ENCODE measurements at regions not wholly inside any gene's neighbourhood (a gene's known extent, or its start where the extent isn't known, plus 50 kb on each side); places are given as distances from the start of the nearest gene placed in this dataset.
A peak's percentile ranks its signal among the peaks of the same experiment; 100 is the strongest.

- no peak for DNase-seq
Observed at GRCh38 chr2:147255812-147256211, 589.0 kb upstream of the ACVR2A start.

- DNase-seq: no peak
Observed at GRCh38 chr2:147250652-147251356, 594.0 kb upstream of the ACVR2A start.

- no peak for DNase-seq
Observed at GRCh38 chr2:147247749-147248148, 597.1 kb upstream of the ACVR2A start.

GRCh38 chr2:147242445-147242844, 602.4 kb upstream of the ACVR2A start:
- no peak for DNase-seq

GRCh38 chr2:147236601-147237000, 608.2 kb upstream of the ACVR2A start:
- no peak for DNase-seq

- DNase-seq: no peak
Observed at GRCh38 chr2:147232225-147232669, 612.6 kb upstream of the ACVR2A start.

DNA sequence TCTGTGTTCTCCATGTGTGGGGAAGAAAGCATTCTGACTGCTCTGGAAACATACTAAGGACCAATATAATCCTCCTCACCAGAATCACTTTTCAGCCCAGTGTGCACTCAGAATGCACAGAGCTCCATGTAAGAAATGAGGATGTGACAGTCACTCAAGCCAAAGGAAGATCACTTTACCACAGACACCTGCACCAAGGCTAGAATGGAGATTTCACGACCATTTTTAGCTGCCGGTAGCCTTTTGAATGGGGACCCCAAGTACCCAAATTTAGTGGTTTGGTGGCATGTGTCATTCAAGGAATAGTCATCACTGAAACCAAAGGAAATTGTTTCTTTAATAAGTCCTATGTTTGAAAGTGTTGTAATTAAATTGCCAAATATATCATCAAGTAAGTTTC, 613.2 kb upstream of the ACVR2A start:
- no peak for DNase-seq

- DNase-seq: no peak
Observed at GRCh38 chr2:147231081-147231480, 613.7 kb upstream of the ACVR2A start.

- no peak for DNase-seq
Observed at GRCh38 chr2:147227313-147227712, 617.5 kb upstream of the ACVR2A start.

GRCh38 chr2:147224070-147224469, 620.8 kb upstream of the ACVR2A start:
- DNase-seq: no peak

GRCh38 chr2:147223553-147224060, 621.2 kb upstream of the ACVR2A start:
- DNase-seq: no peak

- no peak for DNase-seq
Observed at GRCh38 chr2:147223119-147223518, 621.7 kb upstream of the ACVR2A start.

DNA sequence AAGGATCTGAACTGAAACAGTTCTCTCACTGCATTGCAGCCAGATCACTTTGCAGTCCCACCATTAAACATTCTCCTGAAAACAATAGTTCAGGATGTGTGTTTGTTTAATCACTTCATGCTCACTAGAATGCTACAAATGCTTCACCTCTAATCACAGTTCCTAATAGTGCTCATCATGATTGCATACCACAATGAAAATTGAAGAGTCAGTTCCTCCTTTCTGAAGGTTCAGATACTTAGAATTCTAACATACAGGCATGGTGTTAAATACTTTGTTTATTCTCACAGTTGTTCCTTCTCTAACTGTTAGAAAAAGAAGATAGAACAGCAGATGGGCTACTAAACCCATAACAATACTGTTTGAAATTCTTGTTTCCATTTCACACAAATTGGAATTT, 622.3 kb upstream of the ACVR2A start:
- no peak for DNase-seq

GRCh38 chr2:147214914-147215313, 629.9 kb upstream of the ACVR2A start:
- no peak for DNase-seq

- DNase-seq: peak; percentile 3
Observed at GRCh38 chr2:147211484-147211883, 633.3 kb upstream of the ACVR2A start.

GRCh38 chr2:147204102-147204501, 640.7 kb upstream of the ACVR2A start:
- peak; percentile 79 for DNase-seq

GRCh38 chr2:147198651-147199171, 646.1 kb upstream of the ACVR2A start:
- no peak for DNase-seq

GRCh38 chr2:147197754-147198483, 646.9 kb upstream of the ACVR2A start:
- no peak for DNase-seq

- DNase-seq: no peak
Observed at GRCh38 chr2:147182260-147182659, 662.6 kb upstream of the ACVR2A start.

GRCh38 chr2:147181351-147182029, 663.3 kb upstream of the ACVR2A start:
- no peak for DNase-seq

DNA sequence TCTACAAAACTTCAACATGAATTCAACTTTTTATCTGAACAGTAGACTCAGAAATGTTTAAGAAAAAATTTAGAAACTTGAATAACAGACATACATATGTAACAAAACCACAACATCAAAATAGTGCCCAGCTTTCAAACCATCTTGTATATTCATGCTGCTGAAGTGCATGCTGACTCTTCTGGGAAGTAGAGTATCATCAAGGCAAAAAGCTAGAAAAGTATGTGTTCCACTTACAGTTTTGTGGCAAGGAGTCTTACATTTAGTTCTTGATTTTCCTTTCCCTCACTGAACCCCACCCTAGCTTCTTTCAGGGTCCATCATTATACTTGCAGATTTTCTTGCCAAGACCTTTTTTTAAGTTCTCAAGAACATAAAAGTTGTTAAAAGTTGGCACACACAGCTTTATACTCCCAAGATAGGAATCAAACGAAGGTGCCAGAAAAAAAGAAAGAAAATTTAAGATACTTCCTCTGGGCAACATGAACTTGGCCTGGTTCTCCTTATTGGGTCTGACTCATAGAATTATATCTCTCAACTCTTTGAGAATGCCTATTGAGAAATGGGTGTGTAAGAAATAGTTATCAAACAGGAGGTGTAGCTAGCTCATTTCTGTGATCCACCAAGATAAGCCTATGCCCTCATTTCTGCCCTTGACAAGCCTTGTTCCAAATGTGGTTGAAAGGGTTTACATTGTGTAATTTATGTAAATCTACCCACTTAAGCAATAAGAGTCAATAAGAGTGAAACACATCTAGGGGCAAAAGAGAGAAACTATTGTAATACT, 667.6 kb upstream of the ACVR2A start:
- DNase-seq: no peak

DNA sequence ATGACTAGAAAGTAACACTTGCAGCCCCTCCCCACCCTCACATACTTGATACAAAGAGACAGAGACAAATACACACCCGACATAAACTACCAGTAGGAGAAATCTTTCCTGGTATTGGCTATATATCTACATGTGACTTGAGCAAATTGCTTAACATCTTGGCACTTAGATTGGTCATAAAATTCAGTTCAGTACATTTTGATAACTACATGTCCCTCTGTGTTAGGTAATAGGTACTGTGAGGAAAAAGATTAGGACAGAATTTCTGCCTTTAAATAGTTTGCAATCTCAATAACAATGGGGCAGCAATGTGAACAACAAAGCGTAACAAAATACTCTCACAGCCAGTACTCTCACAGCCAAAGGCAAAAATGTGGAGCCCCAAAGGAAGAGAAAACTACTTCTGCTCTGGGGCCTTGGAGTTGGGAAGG, 670.0 kb upstream of the ACVR2A start:
- DNase-seq: no peak

DNA sequence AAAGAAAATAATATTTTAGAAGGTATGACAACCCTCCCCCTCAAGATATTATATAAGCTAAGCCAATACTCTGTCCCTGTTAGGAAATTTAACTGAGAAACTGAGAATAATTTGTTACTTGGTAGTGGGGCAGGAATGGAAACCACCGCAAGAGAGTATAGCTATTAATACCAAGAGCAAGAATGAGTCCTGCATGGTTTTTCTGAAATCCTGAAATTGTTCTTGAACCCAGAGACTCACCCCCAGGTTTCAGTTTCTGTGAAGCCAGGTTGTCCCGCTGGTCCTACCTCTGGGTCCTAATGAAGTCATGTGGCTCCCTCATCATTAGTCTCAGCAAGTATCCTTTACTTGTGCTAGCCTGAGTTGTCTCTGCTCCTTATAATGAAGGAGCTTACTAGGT, 671.0 kb upstream of the ACVR2A start:
- no peak for DNase-seq
